H9 (cell line): ENCODE measurements at regions not wholly inside any gene's neighbourhood (a gene's known extent, or its start where the extent isn't known, plus 50 kb on each side); places are given as distances from the start of the nearest gene placed in this dataset.

ENCODE experiments used
- DNase-seq: peaks from one replicate; pipeline ENCODE4 v3.0.0-alpha.2; 2017
- H2AFZ ChIP-seq: one replicate; pipeline ENCODE4 v1.6.1; 2013; ENCODE audit warnings: mild to moderate bottlenecking, low read length, control low read depth, moderate library complexity
- H2AK5ac ChIP-seq: 2 replicates; pipeline ENCODE4 v1.6.1; 2013; ENCODE audit warnings: low read length, control low read depth, mixed read lengths; ENCODE audit not compliant: insufficient read length
- H2BK120ac ChIP-seq: one replicate; pipeline ENCODE4 v1.6.1; 2013; ENCODE audit warnings: low read depth, mild to moderate bottlenecking, low read length, control low read depth, inconsistent platforms; ENCODE audit not compliant: poor library complexity, severe bottlenecking
- H2BK12ac ChIP-seq: 2 replicates; pipeline ENCODE4 v1.6.1; 2013; ENCODE audit warnings: low read length, control low read depth, mixed read lengths, low read depth; ENCODE audit not compliant: insufficient read length
- H2BK15ac ChIP-seq: 2 replicates; pipeline ENCODE4 v1.6.1; 2013; ENCODE audit warnings: low read depth, low read length, control low read depth
- H2BK20ac ChIP-seq: one replicate; pipeline ENCODE4 v1.6.1; 2013; ENCODE audit warnings: low read depth, mild to moderate bottlenecking, low read length, control low read depth, inconsistent platforms; ENCODE audit not compliant: poor library complexity, severe bottlenecking
- H2BK5ac ChIP-seq: 2 replicates; pipeline ENCODE4 v1.6.1; 2013; ENCODE audit warnings: low read length, control low read depth, mixed read lengths; ENCODE audit not compliant: insufficient read length
- H3K14ac ChIP-seq: 2 replicates; pipeline ENCODE4 v1.6.1; 2013; ENCODE audit warnings: low read length, control low read depth; ENCODE audit not compliant: insufficient read depth
- H3K18ac ChIP-seq: 2 replicates; pipeline ENCODE4 v1.6.1; 2013; ENCODE audit warnings: low read depth, mild to moderate bottlenecking, mixed read lengths, low read length, control low read depth; ENCODE audit not compliant: insufficient read length
- H3K23ac ChIP-seq: 2 replicates; pipeline ENCODE4 v1.6.1; 2013; ENCODE audit warnings: low read length, control low read depth, mixed read lengths, low read depth; ENCODE audit not compliant: insufficient read length
- H3K23me2 ChIP-seq: 2 replicates; pipeline ENCODE4 v1.6.1; 2013; ENCODE audit warnings: low read depth, mild to moderate bottlenecking, mixed read lengths, low read length, control low read depth; ENCODE audit not compliant: insufficient read length, poor library complexity, severe bottlenecking
- H3K27ac ChIP-seq: 2 replicates; pipeline ENCODE4 v1.5.1; 2013; ENCODE audit warnings: low read length, control low read depth, mixed read lengths, low read depth; ENCODE audit not compliant: insufficient read length
- H3K27me3 ChIP-seq: 2 replicates; pipeline ENCODE4 v1.6.1; 2013; ENCODE audit warnings: low read length, control low read depth, inconsistent platforms; ENCODE audit not compliant: insufficient read depth
- H3K4ac ChIP-seq: 2 replicates; pipeline ENCODE4 v1.6.1; 2013; ENCODE audit warnings: low read depth, mild to moderate bottlenecking, control low read depth, inconsistent platforms, low read length, moderate library complexity
- H3K4me1 ChIP-seq: 2 replicates; pipeline ENCODE4 v1.6.1; 2013; ENCODE audit warnings: low read length, control low read depth, inconsistent platforms; ENCODE audit not compliant: insufficient read depth
- H3K4me2 ChIP-seq: 2 replicates; pipeline ENCODE4 v1.6.1; 2013; ENCODE audit warnings: low read length, control low read depth, mixed read lengths; ENCODE audit not compliant: insufficient read length, insufficient read depth
- H3K56ac ChIP-seq: 2 replicates; pipeline ENCODE4 v1.6.1; 2013; ENCODE audit warnings: low read depth, mild to moderate bottlenecking, mixed read lengths, low read length, control low read depth; ENCODE audit not compliant: insufficient read length
- H3K79me1 ChIP-seq: 2 replicates; pipeline ENCODE4 v1.6.1; 2013; ENCODE audit warnings: low read depth, mild to moderate bottlenecking, moderate library complexity, low read length, control low read depth, inconsistent platforms; ENCODE audit not compliant: insufficient read depth, poor library complexity, severe bottlenecking
- H3K79me2 ChIP-seq: 2 replicates; pipeline ENCODE4 v1.6.1; 2013; ENCODE audit warnings: low read length, control low read depth, inconsistent platforms; ENCODE audit not compliant: insufficient read depth
- H3K9ac ChIP-seq: 2 replicates; pipeline ENCODE4 v1.6.1; 2013; ENCODE audit warnings: low read length, control low read depth, mixed read lengths; ENCODE audit not compliant: insufficient read length; ENCODE audit errors: extremely low read depth
- H3K9me3 ChIP-seq: one replicate; pipeline ENCODE4 v1.6.1; 2013; ENCODE audit warnings: low read depth, low read length, inconsistent platforms; ENCODE audit not compliant: control insufficient read depth
- H3T11ph ChIP-seq: one replicate; pipeline ENCODE4 v1.6.1; 2013; ENCODE audit warnings: mild to moderate bottlenecking, low read length, control low read depth, inconsistent platforms
- H4K20me1 ChIP-seq: one replicate; pipeline ENCODE4 v1.6.1; 2013; ENCODE audit not compliant: control insufficient read depth, insufficient read length, insufficient read depth
- H4K5ac ChIP-seq: 2 replicates; pipeline ENCODE4 v1.6.1; 2013; ENCODE audit warnings: low read depth, mild to moderate bottlenecking, mixed read lengths, low read length, control low read depth; ENCODE audit not compliant: insufficient read length
- H4K8ac ChIP-seq: replicated peaks from 2 replicates; pipeline ENCODE4 v1.6.1; 2013; ENCODE audit warnings: low read length, control low read depth, mixed read lengths, low read depth; ENCODE audit not compliant: insufficient read length
- H4K91ac ChIP-seq: 2 replicates; pipeline ENCODE4 v1.6.1; 2013; ENCODE audit warnings: low read depth, mild to moderate bottlenecking, moderate library complexity, mixed read lengths, low read length, control low read depth; ENCODE audit not compliant: insufficient read length
- H3K27ac Mint-ChIP-seq, 3 experiments: 2 replicates in 2 of 3; 3 replicates in 1 of 3; pipeline ENCODE4 v1.8.0; 2020 to 2021; ENCODE audit warnings: mixed read lengths in 3 of 3, mild to moderate bottlenecking in 1 of 3, moderate library complexity in 1 of 3
- H3K27me3 Mint-ChIP-seq: 2 replicates; pipeline ENCODE4 v1.8.0; 2021; ENCODE audit warnings: low read depth, mild to moderate bottlenecking, moderate library complexity, mixed read lengths
- H3K36me3 Mint-ChIP-seq, 3 experiments: 2 replicates in 2 of 3; 3 replicates in 1 of 3; pipeline ENCODE4 v1.8.0; 2020 to 2021; ENCODE audit warnings: low read depth in 3 of 3, mixed read lengths in 3 of 3; ENCODE audit not compliant: insufficient read depth in 1 of 3
- H3K4me1 Mint-ChIP-seq, 2 experiments: 2 replicates each; pipeline ENCODE4 v1.8.0; 2020; ENCODE audit warnings: mixed read lengths in 2 of 2
- H3K4me3 Mint-ChIP-seq, 2 experiments: 2 replicates in 1 of 2; 3 replicates in 1 of 2; pipeline ENCODE4 v1.8.0; 2020 to 2021; ENCODE audit warnings: mild to moderate bottlenecking in 2 of 2, mixed read lengths in 2 of 2, moderate library complexity in 1 of 2
- H3K9me3 Mint-ChIP-seq, 2 experiments: 2 replicates in 1 of 2; 3 replicates in 1 of 2; pipeline ENCODE4 v1.8.0; 2020; ENCODE audit warnings: mild to moderate bottlenecking in 2 of 2, mixed read lengths in 2 of 2, moderate library complexity in 1 of 2
- TF ChIP-seq, protein P1 (sequence below): fragments of 200-600 bp; sonication (generic); conservative IDR thresholded peaks from 3 replicates; pipeline ENCODE4 v1.8.0; 2021; ENCODE audit warnings: antibody characterized with exemption, mild to moderate bottlenecking

DNA sequence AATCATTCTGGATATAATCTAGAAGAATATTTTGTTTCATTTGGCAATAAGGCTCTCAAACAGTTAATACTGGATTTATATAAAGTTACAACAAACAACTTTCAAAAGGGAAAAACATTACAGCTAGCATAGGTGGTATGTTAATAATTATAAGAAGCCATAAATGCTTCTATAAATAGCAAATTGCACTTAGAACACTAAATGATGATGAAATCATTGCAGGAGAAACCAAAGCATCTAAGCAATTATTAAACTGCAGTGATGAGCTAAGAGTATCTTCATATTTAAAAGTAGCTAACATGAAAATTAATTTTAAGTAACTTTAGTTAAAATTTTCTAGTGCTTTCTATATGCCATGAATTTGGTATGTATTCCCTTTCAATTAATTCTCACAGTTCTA is 189.5 kb downstream of the CENPC start:
- no peak overlapping the region for H2BK120ac ChIP-seq
- H4K20me1 ChIP-seq, result no peaks in the 10 kb centered on the region
- H4K8ac ChIP-seq, result no peak overlapping the region
- no peaks in the 10 kb centered on the region for H3K79me2 ChIP-seq
- Mint-ChIP-seq H3K27ac (no peak overlapping the region), H3K4me1 (no peaks in the 10 kb centered on the region), H3K9me3 (peaks cover 17 to 22% of the 10 kb centered on the region in 2 experiments), H3K4me3 (no peak overlapping the region), H3K36me3 (peaks cover 9 to 16% (median 16%) of the 10 kb centered on the region in 3 experiments; a peak in 6 of 7 replicates), H3K27me3 (peaks cover 2% of the 10 kb centered on the region; the same call in 1 of the 2 replicates)
- H3K9me3 ChIP-seq, result no peaks in the 10 kb centered on the region
- no peak overlapping the region for H3K23ac ChIP-seq
- H2BK15ac ChIP-seq, result no peak overlapping the region
- no peak overlapping the region for H2AK5ac ChIP-seq
- no peak for DNase-seq
- H3K4me2 ChIP-seq, result no peak overlapping the region
- no peak overlapping the region for H3K18ac ChIP-seq
- H3T11ph ChIP-seq, result no peak overlapping the region
- H3K56ac ChIP-seq, result no peak overlapping the region
- H2BK5ac ChIP-seq, result no peak overlapping the region
- H3K4me1 ChIP-seq, result no peaks in the 10 kb centered on the region
- no peak overlapping the region for H3K4ac ChIP-seq
- H2AFZ ChIP-seq, result no peak overlapping the region
- H3K27ac ChIP-seq, result no peak overlapping the region
- H3K79me1 ChIP-seq, result no peaks in the 10 kb centered on the region
- no peak overlapping the region for H3K14ac ChIP-seq
- no peaks in the 10 kb centered on the region for H3K27me3 ChIP-seq
- H3K9ac ChIP-seq, result no peak overlapping the region
- no peak overlapping the region for H4K5ac ChIP-seq
- H3K23me2 ChIP-seq, result no peaks in the 10 kb centered on the region
- H4K91ac ChIP-seq, result no peak overlapping the region
- TF ChIP-seq, protein P1, sequence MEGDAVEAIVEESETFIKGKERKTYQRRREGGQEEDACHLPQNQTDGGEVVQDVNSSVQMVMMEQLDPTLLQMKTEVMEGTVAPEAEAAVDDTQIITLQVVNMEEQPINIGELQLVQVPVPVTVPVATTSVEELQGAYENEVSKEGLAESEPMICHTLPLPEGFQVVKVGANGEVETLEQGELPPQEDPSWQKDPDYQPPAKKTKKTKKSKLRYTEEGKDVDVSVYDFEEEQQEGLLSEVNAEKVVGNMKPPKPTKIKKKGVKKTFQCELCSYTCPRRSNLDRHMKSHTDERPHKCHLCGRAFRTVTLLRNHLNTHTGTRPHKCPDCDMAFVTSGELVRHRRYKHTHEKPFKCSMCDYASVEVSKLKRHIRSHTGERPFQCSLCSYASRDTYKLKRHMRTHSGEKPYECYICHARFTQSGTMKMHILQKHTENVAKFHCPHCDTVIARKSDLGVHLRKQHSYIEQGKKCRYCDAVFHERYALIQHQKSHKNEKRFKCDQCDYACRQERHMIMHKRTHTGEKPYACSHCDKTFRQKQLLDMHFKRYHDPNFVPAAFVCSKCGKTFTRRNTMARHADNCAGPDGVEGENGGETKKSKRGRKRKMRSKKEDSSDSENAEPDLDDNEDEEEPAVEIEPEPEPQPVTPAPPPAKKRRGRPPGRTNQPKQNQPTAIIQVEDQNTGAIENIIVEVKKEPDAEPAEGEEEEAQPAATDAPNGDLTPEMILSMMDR, result no peak
- H2BK20ac ChIP-seq, result no peak overlapping the region
- H2BK12ac ChIP-seq, result no peak overlapping the region
